GM10266 (cell line): ENCODE measurements at regions not wholly inside any gene's neighbourhood (a gene's known extent, or its start where the extent isn't known, plus 50 kb on each side); places are given as distances from the start of the nearest gene placed in this dataset.

ENCODE experiments used
- DNase-seq: peaks from one replicate; pipeline ENCODE4 v3.0.0; 2012; ENCODE audit errors: extremely low spot score
- TF ChIP-seq, protein P1 (sequence below): IDR thresholded peaks from 2 replicates; pipeline ENCODE4 v1.5.1; 2012; ENCODE audit warnings: mild to moderate bottlenecking, low read depth; ENCODE audit not compliant: control insufficient read depth, insufficient read depth; ENCODE audit errors: missing control alignments

GRCh38 chr2:122627388-122627787 lies 871.9 kb downstream of the TSN start:
- TF ChIP-seq, protein P1, sequence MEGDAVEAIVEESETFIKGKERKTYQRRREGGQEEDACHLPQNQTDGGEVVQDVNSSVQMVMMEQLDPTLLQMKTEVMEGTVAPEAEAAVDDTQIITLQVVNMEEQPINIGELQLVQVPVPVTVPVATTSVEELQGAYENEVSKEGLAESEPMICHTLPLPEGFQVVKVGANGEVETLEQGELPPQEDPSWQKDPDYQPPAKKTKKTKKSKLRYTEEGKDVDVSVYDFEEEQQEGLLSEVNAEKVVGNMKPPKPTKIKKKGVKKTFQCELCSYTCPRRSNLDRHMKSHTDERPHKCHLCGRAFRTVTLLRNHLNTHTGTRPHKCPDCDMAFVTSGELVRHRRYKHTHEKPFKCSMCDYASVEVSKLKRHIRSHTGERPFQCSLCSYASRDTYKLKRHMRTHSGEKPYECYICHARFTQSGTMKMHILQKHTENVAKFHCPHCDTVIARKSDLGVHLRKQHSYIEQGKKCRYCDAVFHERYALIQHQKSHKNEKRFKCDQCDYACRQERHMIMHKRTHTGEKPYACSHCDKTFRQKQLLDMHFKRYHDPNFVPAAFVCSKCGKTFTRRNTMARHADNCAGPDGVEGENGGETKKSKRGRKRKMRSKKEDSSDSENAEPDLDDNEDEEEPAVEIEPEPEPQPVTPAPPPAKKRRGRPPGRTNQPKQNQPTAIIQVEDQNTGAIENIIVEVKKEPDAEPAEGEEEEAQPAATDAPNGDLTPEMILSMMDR = no peak
- no peak for DNase-seq

- TF ChIP-seq, protein P1 = no peak
- no peak for DNase-seq
Observed at GRCh38 chr2:122634256-122634655, 878.8 kb downstream of the TSN start.

DNA sequence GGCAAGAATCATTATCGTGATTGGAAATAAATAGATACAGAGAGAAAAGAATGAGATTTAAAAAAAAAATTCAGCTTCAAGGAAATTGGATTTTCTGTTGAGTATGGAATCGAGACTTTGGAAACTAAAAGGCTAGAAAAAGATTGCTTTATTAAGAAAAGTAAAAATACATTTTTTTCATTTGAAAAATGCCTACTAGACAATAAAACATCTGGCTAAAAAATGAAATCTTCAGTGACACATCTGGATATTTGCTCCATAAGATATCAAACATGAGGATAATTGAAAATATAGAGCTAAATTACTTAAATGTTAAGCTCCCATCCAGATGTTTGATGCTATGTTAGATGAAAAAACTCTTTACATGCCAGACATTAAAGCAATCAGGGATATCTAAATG lies 879.5 kb downstream of the TSN start:
- DNase-seq = no peak
- TF ChIP-seq, protein P1 = no peak

GRCh38 chr2:122635686-122636085 lies 880.2 kb downstream of the TSN start:
- no peak for DNase-seq
- TF ChIP-seq, protein P1 = no peak

DNA sequence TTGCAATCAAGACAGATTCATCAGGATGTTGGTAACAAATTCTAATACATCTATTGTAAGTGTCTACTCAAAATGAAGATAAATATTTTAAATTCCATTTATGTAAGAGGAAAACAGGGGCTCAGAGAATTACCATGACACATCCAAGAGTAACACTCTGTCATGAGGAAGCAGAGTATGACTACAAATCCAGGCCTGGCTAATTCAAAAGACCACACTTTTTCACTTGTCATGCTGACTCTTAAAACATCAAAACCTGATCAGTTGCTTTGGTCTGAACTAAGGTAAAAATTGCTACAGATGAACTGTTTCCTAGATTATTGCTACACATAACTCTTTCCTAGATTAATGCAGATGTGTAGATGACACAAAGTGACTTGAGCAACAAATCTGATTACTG lies 880.6 kb downstream of the TSN start:
- DNase-seq = no peak
- TF ChIP-seq, protein P1 = no peak

DNA sequence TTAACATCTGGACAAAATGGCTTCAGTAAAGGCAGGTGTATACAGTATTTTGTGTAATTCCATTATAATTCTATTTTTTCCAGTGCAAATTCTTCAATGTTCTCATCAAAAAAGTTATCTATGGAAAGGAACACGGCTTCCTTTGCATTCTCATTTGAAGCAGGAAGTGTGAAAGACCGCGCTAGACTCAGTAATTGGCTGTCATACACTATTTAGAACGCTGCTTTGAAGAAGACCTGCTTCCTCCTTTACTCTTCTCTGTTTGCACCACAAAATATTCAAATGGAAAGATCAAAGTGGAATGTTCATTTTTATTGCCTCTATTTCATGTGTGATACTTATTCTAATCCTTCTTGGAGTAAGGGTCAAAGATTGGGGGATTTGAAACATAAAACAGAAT lies 883.7 kb downstream of the TSN start:
- no peak for DNase-seq
- TF ChIP-seq, protein P1 = no peak

GRCh38 chr2:122639711-122640110 lies 884.3 kb downstream of the TSN start:
- TF ChIP-seq, protein P1 = no peak
- no peak for DNase-seq
